Neutrophil (primary cell): ENCODE measurements at regions not wholly inside any gene's neighbourhood (a gene's known extent, or its start where the extent isn't known, plus 50 kb on each side); places are given as distances from the start of the nearest gene placed in this dataset.

Experiments
- H3K27ac ChIP-seq: fragments of 200-600 bp; sonication (generic); 2 replicates; pipeline ENCODE4 v1.5.1; 2016; ENCODE audit warnings: mild to moderate bottlenecking, moderate library complexity
- H3K27me3 ChIP-seq: fragments of 200-600 bp; sonication (generic); 2 replicates; pipeline ENCODE4 v1.6.0; 2016; ENCODE audit warnings: mild to moderate bottlenecking
- H3K36me3 ChIP-seq: fragments of 200-600 bp; sonication (generic); 2 replicates; pipeline ENCODE4 v1.5.1; 2017
- H3K4me1 ChIP-seq, 2 experiments: fragments of 200-600 bp in 1 of 2; sonication (generic) in 1 of 2; 1 replicate in 1 of 2; 2 replicates in 1 of 2; pipeline versions ENCODE4 v1.5.1 to v1.6.1; 2013 to 2016; ENCODE audit warnings: low read depth in 1 of 2, low read length in 1 of 2, mild to moderate bottlenecking in 1 of 2, moderate library complexity in 1 of 2; ENCODE audit not compliant: control insufficient read depth in 1 of 2, insufficient read depth in 1 of 2
- H3K4me3 ChIP-seq, 2 experiments: fragments of 200-600 bp in 1 of 2; sonication (generic) in 1 of 2; 1 replicate in 1 of 2; 2 replicates in 1 of 2; pipeline ENCODE4 v1.5.1; 2013 to 2016; ENCODE audit warnings: low read depth in 1 of 2, low read length in 1 of 2, mild to moderate bottlenecking in 1 of 2, moderate library complexity in 1 of 2
- H3K9me3 ChIP-seq: fragments of 200-600 bp; sonication (generic); 2 replicates; pipeline ENCODE4 v1.5.1; 2016
- CTCF ChIP-seq: fragments of 200-600 bp; sonication (generic); IDR thresholded peaks from 2 replicates; pipeline ENCODE4 v1.5.1; 2016; ENCODE audit warnings: antibody characterized with exemption

- Histone ChIP-seq H3K27me3 (no peaks in the 10 kb centered on the region), H3K27ac (no peak overlapping the region), H3K9me3 (no peaks in the 10 kb centered on the region), H3K4me1 (no peaks in the 10 kb centered on the region), H3K36me3 (no peaks in the 10 kb centered on the region), H3K4me3 (no peak overlapping the region)
- no peak for TF ChIP-seq CTCF
These were observed 101.3 kb downstream of the C9orf152 start for GRCh38 chr9:110106661-110107060.

GRCh38 chr9:110109333-110110092 is 98.4 kb downstream of the C9orf152 start:
- H3K9me3 ChIP-seq: no peaks in the 10 kb centered on the region
- no peaks in the 10 kb centered on the region for H3K36me3 ChIP-seq
- H3K4me3 ChIP-seq: no peak overlapping the region
- TF ChIP-seq CTCF: no peak
- no peaks in the 10 kb centered on the region for H3K4me1 ChIP-seq
- no peak overlapping the region for H3K27ac ChIP-seq
- no peaks in the 10 kb centered on the region for H3K27me3 ChIP-seq

- no peak for TF ChIP-seq CTCF
- Histone ChIP-seq H3K36me3 (no peaks in the 10 kb centered on the region), H3K9me3 (no peaks in the 10 kb centered on the region), H3K4me1 (no peaks in the 10 kb centered on the region), H3K4me3 (no peak overlapping the region), H3K27me3 (no peaks in the 10 kb centered on the region), H3K27ac (no peak overlapping the region)
These were observed 97.8 kb downstream of the C9orf152 start for GRCh38 chr9:110110154-110110553.

GRCh38 chr9:110111868-110112267 is 96.1 kb downstream of the C9orf152 start:
- TF ChIP-seq CTCF: no peak
- Histone ChIP-seq H3K27ac (no peak overlapping the region), H3K4me3 (no peak overlapping the region)

GRCh38 chr9:110112792-110113191 is 95.2 kb downstream of the C9orf152 start:
- H3K36me3 ChIP-seq: no peaks in the 10 kb centered on the region
- H3K27me3 ChIP-seq: no peaks in the 10 kb centered on the region
- H3K4me1 ChIP-seq: no peaks in the 10 kb centered on the region
- H3K9me3 ChIP-seq: no peaks in the 10 kb centered on the region
- TF ChIP-seq CTCF: no peak
- no peak overlapping the region for H3K4me3 ChIP-seq
- H3K27ac ChIP-seq: no peak overlapping the region

More at GRCh38 chr9:110111868-110112267, 96.1 kb downstream of the C9orf152 start:
- H3K9me3 ChIP-seq: no peaks in the 10 kb centered on the region
- no peaks in the 10 kb centered on the region for H3K4me1 ChIP-seq
- no peaks in the 10 kb centered on the region for H3K36me3 ChIP-seq
- H3K27me3 ChIP-seq: no peaks in the 10 kb centered on the region
